ENCODE measurements at regions not wholly inside any gene's neighbourhood (a gene's known extent, or its start where the extent isn't known, plus 50 kb on each side); places are given as distances from the start of the nearest gene placed in this dataset.

- DNase-seq (ENCODE audit: extremely low read depth, low read depth), result no peak
- TF ChIP-seq, protein P1, sequence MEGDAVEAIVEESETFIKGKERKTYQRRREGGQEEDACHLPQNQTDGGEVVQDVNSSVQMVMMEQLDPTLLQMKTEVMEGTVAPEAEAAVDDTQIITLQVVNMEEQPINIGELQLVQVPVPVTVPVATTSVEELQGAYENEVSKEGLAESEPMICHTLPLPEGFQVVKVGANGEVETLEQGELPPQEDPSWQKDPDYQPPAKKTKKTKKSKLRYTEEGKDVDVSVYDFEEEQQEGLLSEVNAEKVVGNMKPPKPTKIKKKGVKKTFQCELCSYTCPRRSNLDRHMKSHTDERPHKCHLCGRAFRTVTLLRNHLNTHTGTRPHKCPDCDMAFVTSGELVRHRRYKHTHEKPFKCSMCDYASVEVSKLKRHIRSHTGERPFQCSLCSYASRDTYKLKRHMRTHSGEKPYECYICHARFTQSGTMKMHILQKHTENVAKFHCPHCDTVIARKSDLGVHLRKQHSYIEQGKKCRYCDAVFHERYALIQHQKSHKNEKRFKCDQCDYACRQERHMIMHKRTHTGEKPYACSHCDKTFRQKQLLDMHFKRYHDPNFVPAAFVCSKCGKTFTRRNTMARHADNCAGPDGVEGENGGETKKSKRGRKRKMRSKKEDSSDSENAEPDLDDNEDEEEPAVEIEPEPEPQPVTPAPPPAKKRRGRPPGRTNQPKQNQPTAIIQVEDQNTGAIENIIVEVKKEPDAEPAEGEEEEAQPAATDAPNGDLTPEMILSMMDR (IDR thresholded peaks at IDR 0.05; ENCODE audit: low read depth, low read length, missing control alignments), result no peak
- H3K4me3 ChIP-seq (replicated peaks; ENCODE audit: low read depth, low read length), result no peak overlapping the region
These were observed 75.9 kb upstream of the MAGI2 start for GRCh38 chr7:79529214-79529880.

GRCh38 chr7:79528421-79528820, 75.0 kb upstream of the MAGI2 start:
- no peak for DNase-seq (ENCODE audit: extremely low read depth, low read depth)
- TF ChIP-seq, protein P1 (IDR thresholded peaks at IDR 0.05; ENCODE audit: low read depth, low read length, missing control alignments), result no peak
- no peak overlapping the region for H3K4me3 ChIP-seq (replicated peaks; ENCODE audit: low read depth, low read length)

- no peak for DNase-seq (ENCODE audit: extremely low read depth, low read depth)
- TF ChIP-seq, protein P1 (IDR thresholded peaks at IDR 0.05; ENCODE audit: low read depth, low read length, missing control alignments), result no peak
These were observed 70.6 kb upstream of the MAGI2 start for GRCh38 chr7:79524048-79524447.

GRCh38 chr7:79523436-79523835, 70.0 kb upstream of the MAGI2 start:
- H3K4me3 ChIP-seq (replicated peaks; ENCODE audit: low read depth, low read length), result no peak overlapping the region
- TF ChIP-seq, protein P1 (IDR thresholded peaks at IDR 0.05; ENCODE audit: low read depth, low read length, missing control alignments), result no peak
- no peak for DNase-seq (ENCODE audit: extremely low read depth, low read depth)

More at GRCh38 chr7:79524048-79524447, 70.6 kb upstream of the MAGI2 start:
- H3K4me3 ChIP-seq (replicated peaks; ENCODE audit: low read depth, low read length), result no peak overlapping the region

DNA sequence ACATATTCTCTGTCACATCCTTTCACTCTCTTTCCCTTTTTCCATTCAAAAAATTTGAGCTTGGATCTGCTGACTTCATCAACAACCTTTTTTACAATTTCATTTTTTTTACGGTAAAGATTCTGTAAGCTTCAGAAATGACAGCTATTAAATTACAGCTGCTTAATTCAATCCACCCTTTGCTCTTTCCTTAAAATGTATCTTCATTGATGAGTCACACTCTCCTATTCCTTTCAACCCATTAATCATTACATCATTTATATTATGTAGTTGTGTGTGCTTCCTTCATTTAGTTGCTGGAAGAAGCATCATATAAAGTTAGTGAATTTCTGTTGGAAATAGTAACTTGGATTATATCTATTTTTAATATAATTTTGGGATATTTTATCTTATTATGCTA, 67.1 kb upstream of the MAGI2 start:
- TF ChIP-seq, protein P1 (IDR thresholded peaks at IDR 0.05; ENCODE audit: low read depth, low read length, missing control alignments), result no peak
- H3K4me3 ChIP-seq (replicated peaks; ENCODE audit: low read depth, low read length), result no peak overlapping the region
- DNase-seq (ENCODE audit: extremely low read depth, low read depth), result no peak

GRCh38 chr7:79515358-79515757, 61.9 kb upstream of the MAGI2 start:
- H3K4me3 ChIP-seq (replicated peaks; ENCODE audit: low read depth, low read length), result no peak overlapping the region
- TF ChIP-seq, protein P1 (IDR thresholded peaks at IDR 0.05; ENCODE audit: low read depth, low read length, missing control alignments), result no peak
- DNase-seq (ENCODE audit: extremely low read depth, low read depth), result no peak

DNA sequence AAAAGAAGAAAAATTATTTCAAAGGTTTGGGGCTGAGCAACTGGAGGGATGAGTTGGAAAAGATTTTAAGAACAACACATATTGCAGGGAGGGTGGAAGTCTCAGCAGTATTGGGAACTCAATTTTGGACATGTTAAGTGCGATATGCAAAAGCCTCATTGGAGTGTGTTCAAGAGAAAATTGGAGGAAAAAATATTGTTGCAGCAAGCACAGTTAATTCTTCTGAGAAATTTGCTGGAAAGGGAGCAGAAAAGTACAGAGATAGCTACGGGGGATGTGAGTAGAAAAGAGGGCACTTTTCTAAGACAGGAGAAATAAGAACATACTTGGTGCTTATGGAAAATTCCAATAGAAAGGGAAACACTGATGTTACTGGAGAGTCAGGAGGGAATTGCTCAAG, 59.8 kb upstream of the MAGI2 start:
- TF ChIP-seq, protein P1 (IDR thresholded peaks at IDR 0.05; ENCODE audit: low read depth, low read length, missing control alignments), result no peak
- DNase-seq (ENCODE audit: extremely low read depth, low read depth), result no peak
- H3K4me3 ChIP-seq (replicated peaks; ENCODE audit: low read depth, low read length), result no peak overlapping the region
